WTC11 (cell line): ENCODE measurements at regions not wholly inside any gene's neighbourhood (a gene's known extent, or its start where the extent isn't known, plus 50 kb on each side); places are given as distances from the start of the nearest gene placed in this dataset.

Experiments used
- ATAC-seq: fragments of 200-7000 bp; cut with Tn5 transposase; 2 replicates; pipeline ENCODE4 v1.10.0; 2021; ENCODE audit warnings: mild to moderate bottlenecking, moderate library complexity
- CTCF ChIA-PET: fragments of 300-600 bp; sonication (Branson Sonifier 250); formaldehyde crosslinking; loops from one replicate; lab custom pipeline; 2021; ENCODE audit warnings: antibody characterized with exemption; lab: Charles Lee
- POLR2A ChIA-PET: fragments of 350-600 bp; sonication (Branson Sonifier 250); formaldehyde crosslinking; loops from one replicate; lab custom pipeline; 2021; ENCODE audit warnings: antibody characterized with exemption; lab: Charles Lee
- DNase-seq: peaks from one replicate; pipeline ENCODE4 v3.0.0; 2021; ENCODE audit warnings: low spot score
- H3K27ac Mint-ChIP-seq: 2 replicates; pipeline ENCODE4 v1.8.0; 2021; ENCODE audit warnings: mixed read lengths
- H3K27me3 Mint-ChIP-seq: 2 replicates; pipeline ENCODE4 v1.8.0; 2021; ENCODE audit warnings: low read depth, mild to moderate bottlenecking, moderate library complexity, mixed read lengths
- H3K36me3 Mint-ChIP-seq: 2 replicates; pipeline ENCODE4 v1.8.0; 2021; ENCODE audit warnings: mixed read lengths
- H3K4me1 Mint-ChIP-seq: 2 replicates; pipeline ENCODE4 v1.8.0; 2022; ENCODE audit warnings: mixed read lengths
- H3K4me3 Mint-ChIP-seq: 2 replicates; pipeline ENCODE4 v1.8.0; 2021; ENCODE audit warnings: mild to moderate bottlenecking, moderate library complexity, mixed read lengths
- H3K9me3 Mint-ChIP-seq: 2 replicates; pipeline ENCODE4 v1.8.0; 2021; ENCODE audit warnings: mixed read lengths
- ARID4B ChIP-seq: sonication (generic); formaldehyde crosslinking; IDR thresholded peaks from 2 replicates; pipeline ENCODE4 v1.8.0; 2023; ENCODE audit warnings: missing genetic modification reagents, mild to moderate bottlenecking, borderline replicate concordance
- ATF2 ChIP-seq: sonication (generic); formaldehyde crosslinking; IDR thresholded peaks from 2 replicates; pipeline ENCODE4 v1.8.1; 2022; ENCODE audit warnings: low read depth, missing genetic modification reagents, borderline replicate concordance
- ATF6 ChIP-seq: sonication (generic); formaldehyde crosslinking; IDR thresholded peaks from 2 replicates; pipeline ENCODE4 v1.8.1; 2023; ENCODE audit warnings: mild to moderate bottlenecking, missing genetic modification reagents
- E2F4 ChIP-seq: sonication (generic); formaldehyde crosslinking; IDR thresholded peaks from 2 replicates; pipeline ENCODE4 v1.8.1; 2022; ENCODE audit warnings: low read depth, mild to moderate bottlenecking, moderate library complexity, missing genetic modification reagents, borderline replicate concordance
- ESRRA ChIP-seq: sonication (generic); formaldehyde crosslinking; IDR thresholded peaks from 2 replicates; pipeline ENCODE4 v1.8.1; 2022; ENCODE audit warnings: mild to moderate bottlenecking, missing genetic modification reagents, borderline replicate concordance
- IRF2 ChIP-seq: sonication (generic); formaldehyde crosslinking; IDR thresholded peaks from 2 replicates; pipeline ENCODE4 v1.8.0; 2022; ENCODE audit warnings: low read depth, missing genetic modification reagents, borderline replicate concordance
- MYBL2 ChIP-seq: sonication (generic); formaldehyde crosslinking; IDR thresholded peaks from 2 replicates; pipeline ENCODE4 v1.8.1; 2023; ENCODE audit warnings: mild to moderate bottlenecking, moderate library complexity, missing genetic modification reagents
- NFATC4 ChIP-seq: fragments of 250-450 bp; sonication (Bioruptor Pico); IDR thresholded peaks from 2 replicates; pipeline ENCODE4 v1.9.0; 2021; ENCODE audit warnings: mild to moderate bottlenecking
- NFE2L1 ChIP-seq: sonication (generic); formaldehyde crosslinking; IDR thresholded peaks from 2 replicates; pipeline ENCODE4 v1.8.1; 2023; ENCODE audit warnings: missing genetic modification reagents
- NFYB ChIP-seq: sonication (generic); formaldehyde crosslinking; conservative IDR thresholded peaks from 2 replicates; pipeline ENCODE4 v1.8.0; 2022; ENCODE audit warnings: low read depth, missing genetic modification reagents
- SOX15 ChIP-seq: fragments of 250-450 bp; sonication (Bioruptor Pico); IDR thresholded peaks from 2 replicates; pipeline ENCODE4 v1.9.0; 2021; ENCODE audit warnings: mild to moderate bottlenecking
- TEAD1 ChIP-seq: sonication (generic); formaldehyde crosslinking; IDR thresholded peaks from 2 replicates; pipeline ENCODE4 v1.8.0; 2022; ENCODE audit warnings: mild to moderate bottlenecking, missing genetic modification reagents
- TP53 ChIP-seq: sonication (generic); formaldehyde crosslinking; IDR thresholded peaks from 2 replicates; pipeline ENCODE4 v1.8.1; 2023; ENCODE audit warnings: mild to moderate bottlenecking, missing genetic modification reagents
- ZBTB21 ChIP-seq: sonication (generic); formaldehyde crosslinking; IDR thresholded peaks from 2 replicates; pipeline ENCODE4 v1.8.1; 2023; ENCODE audit warnings: mild to moderate bottlenecking, missing genetic modification reagents, borderline replicate concordance
- ZNF138 ChIP-seq: sonication (generic); formaldehyde crosslinking; conservative IDR thresholded peaks from 2 replicates; pipeline ENCODE4 v1.8.1; 2022; ENCODE audit warnings: mild to moderate bottlenecking, moderate library complexity, missing genetic modification reagents
- ZNF317 ChIP-seq: sonication (generic); formaldehyde crosslinking; IDR thresholded peaks from 2 replicates; pipeline ENCODE4 v1.8.1; 2023; ENCODE audit warnings: low read depth, mild to moderate bottlenecking, moderate library complexity, missing genetic modification reagents, borderline replicate concordance
- ZNF423 ChIP-seq: fragments of 250-450 bp; sonication (Bioruptor Pico); IDR thresholded peaks from 2 replicates; pipeline ENCODE4 v2.1.2; 2022; ENCODE audit warnings: mild to moderate bottlenecking, moderate library complexity
- TF ChIP-seq, protein P1 (sequence below): sonication (generic); formaldehyde crosslinking; IDR thresholded peaks from 2 replicates; pipeline ENCODE4 v1.8.1; 2022; ENCODE audit warnings: mild to moderate bottlenecking, moderate library complexity, missing genetic modification reagents
- TF ChIP-seq, protein P2 (sequence below): sonication (generic); formaldehyde crosslinking; IDR thresholded peaks from 2 replicates; pipeline ENCODE4 v1.8.1; 2023; ENCODE audit warnings: mild to moderate bottlenecking, missing genetic modification reagents
- TF ChIP-seq, protein P3 (sequence below): sonication (generic); formaldehyde crosslinking; IDR thresholded peaks from 2 replicates; pipeline ENCODE4 v1.8.0; 2022; ENCODE audit warnings: mild to moderate bottlenecking, missing genetic modification reagents

DNA sequence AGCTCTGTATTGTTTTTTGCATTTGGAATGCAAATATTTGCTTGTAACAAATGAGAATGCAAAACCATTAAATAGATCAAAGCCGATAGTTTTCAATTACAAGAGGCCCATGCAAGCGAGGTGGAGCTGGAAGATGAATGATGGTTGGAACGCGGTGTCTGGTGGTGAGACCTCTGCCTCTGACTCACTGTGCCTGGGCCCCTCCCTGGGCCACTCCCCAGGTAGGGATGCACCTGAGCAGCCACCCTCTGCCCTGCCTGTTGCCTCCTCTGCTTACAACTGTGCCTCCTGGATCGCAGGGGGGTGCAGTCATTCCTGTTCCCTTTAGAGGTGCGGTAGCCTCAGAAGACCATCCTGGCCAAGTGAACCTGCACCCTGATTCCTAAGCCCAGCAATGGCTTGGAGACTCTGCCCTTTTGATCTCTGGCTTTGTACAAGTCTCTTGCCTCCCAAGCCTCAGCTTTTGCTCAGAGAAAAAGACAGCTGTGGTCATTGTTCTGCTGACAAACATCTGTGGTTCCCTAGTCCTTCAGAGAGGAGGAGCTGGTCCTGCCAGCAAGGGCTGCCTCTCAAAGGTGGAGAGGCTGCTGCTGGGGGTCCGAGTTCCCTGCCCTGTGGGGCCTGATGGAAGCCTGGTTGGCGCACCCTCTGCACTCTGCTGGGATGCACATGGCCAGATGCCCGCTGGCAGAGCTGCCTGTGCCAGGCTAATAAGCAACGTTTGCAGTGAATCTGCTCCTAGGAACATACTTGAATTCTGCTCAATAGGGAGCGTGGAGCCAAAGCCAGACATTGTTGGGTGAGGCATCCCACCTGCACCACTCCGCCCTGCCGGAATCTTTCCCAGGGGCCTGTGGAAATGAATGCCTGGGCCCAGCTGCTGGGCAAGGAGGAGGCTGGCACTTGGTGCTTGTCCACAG is 126.3 kb upstream of the TCERG1L start:
- H3K4me1 Mint-ChIP-seq: no peaks in the 10 kb centered on the region
- TF ChIP-seq NFATC4 (CRISPR knock-in tag): no peak
- no peak for TF ChIP-seq MYBL2 (CRISPR knock-in tag)
- no peak for TF ChIP-seq ZBTB21 (CRISPR knock-in tag)
- no peak for TF ChIP-seq NFYB (CRISPR knock-in tag)
- no peak for TF ChIP-seq ZNF317 (CRISPR knock-in tag)
- no peak for TF ChIP-seq IRF2 (CRISPR knock-in tag)
- TF ChIP-seq ESRRA (CRISPR knock-in tag): no peak
- TF ChIP-seq ZNF423 (CRISPR knock-in tag): no peak
- no peak for TF ChIP-seq ZNF138 (CRISPR knock-in tag)
- TF ChIP-seq SOX15 (CRISPR knock-in tag): no peak
- TF ChIP-seq, protein P1, sequence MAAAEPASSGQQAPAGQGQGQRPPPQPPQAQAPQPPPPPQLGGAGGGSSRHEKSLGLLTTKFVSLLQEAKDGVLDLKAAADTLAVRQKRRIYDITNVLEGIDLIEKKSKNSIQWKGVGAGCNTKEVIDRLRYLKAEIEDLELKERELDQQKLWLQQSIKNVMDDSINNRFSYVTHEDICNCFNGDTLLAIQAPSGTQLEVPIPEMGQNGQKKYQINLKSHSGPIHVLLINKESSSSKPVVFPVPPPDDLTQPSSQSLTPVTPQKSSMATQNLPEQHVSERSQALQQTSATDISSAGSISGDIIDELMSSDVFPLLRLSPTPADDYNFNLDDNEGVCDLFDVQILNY: no peak
- no peak for TF ChIP-seq TEAD1
- TF ChIP-seq, protein P2, sequence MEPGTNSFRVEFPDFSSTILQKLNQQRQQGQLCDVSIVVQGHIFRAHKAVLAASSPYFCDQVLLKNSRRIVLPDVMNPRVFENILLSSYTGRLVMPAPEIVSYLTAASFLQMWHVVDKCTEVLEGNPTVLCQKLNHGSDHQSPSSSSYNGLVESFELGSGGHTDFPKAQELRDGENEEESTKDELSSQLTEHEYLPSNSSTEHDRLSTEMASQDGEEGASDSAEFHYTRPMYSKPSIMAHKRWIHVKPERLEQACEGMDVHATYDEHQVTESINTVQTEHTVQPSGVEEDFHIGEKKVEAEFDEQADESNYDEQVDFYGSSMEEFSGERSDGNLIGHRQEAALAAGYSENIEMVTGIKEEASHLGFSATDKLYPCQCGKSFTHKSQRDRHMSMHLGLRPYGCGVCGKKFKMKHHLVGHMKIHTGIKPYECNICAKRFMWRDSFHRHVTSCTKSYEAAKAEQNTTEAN: no peak
- TF ChIP-seq NFE2L1: no peak
- no peak for TF ChIP-seq TP53 (CRISPR knock-in tag)
- TF ChIP-seq ARID4B: no peak
- H3K27me3 Mint-ChIP-seq: no peaks in the 10 kb centered on the region; the same call in 1 of the 2 replicates
- peaks cover 39% of the 10 kb centered on the region for H3K9me3 Mint-ChIP-seq
- no peak for DNase-seq
- no peak overlapping the region for H3K27ac Mint-ChIP-seq
- CTCF ChIA-PET: interaction anchor here (1.3 kb wide), 1 partner anchor 16 kb away, joined by 3 read pairs; no protein-coding TSS in a partner anchor
- peaks cover 44% of the 10 kb centered on the region for H3K36me3 Mint-ChIP-seq
- no peak overlapping the region for H3K4me3 Mint-ChIP-seq
- POLR2A ChIA-PET: no interaction called here
- no peak for ATAC-seq

DNA sequence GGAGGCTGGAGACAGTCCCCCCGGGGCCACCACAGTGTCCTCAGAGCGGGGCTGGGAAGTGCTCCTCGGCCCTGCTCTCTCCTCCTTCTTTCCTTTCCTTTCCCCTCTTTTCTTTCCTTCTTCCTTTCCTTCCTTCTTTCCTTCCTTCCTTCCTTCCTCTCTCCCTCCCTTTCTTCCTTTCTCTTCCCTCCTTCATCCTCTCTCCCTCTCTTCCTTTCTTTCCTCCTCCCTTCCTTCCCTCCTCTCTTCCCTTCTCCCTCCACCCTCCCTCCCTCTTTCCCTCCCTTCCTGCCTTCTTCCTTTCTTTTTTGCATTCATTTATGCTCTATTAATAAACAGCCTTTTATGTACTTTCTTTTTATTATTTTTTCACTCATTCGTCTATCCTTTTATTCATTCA is 127.1 kb upstream of the TCERG1L start:
- Mint-ChIP-seq H3K4me1 (no peaks in the 10 kb centered on the region), H3K36me3 (peaks cover 42% of the 10 kb centered on the region), H3K9me3 (peaks cover 38% of the 10 kb centered on the region), H3K4me3 (no peak overlapping the region), H3K27ac (no peak overlapping the region), H3K27me3 (no peaks in the 10 kb centered on the region; the same call in 1 of the 2 replicates)
- ChIA-PET CTCF (no interaction called here), POLR2A (no interaction called here)
- ATAC-seq (no peak), DNase-seq (no peak)
- TF ChIP-seq ATF2 (CRISPR knock-in tag): no peak
- TF ChIP-seq E2F4 (CRISPR knock-in tag): no peak
- no peak for TF ChIP-seq ATF6 (CRISPR knock-in tag)
- TF ChIP-seq, protein P3, sequence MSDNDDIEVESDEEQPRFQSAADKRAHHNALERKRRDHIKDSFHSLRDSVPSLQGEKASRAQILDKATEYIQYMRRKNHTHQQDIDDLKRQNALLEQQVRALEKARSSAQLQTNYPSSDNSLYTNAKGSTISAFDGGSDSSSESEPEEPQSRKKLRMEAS (CRISPR knock-in tag): no peak
